ENCODE measurements at regions not wholly inside any gene's neighbourhood (a gene's known extent, or its start where the extent isn't known, plus 50 kb on each side); places are given as distances from the start of the nearest gene placed in this dataset.

DNA sequence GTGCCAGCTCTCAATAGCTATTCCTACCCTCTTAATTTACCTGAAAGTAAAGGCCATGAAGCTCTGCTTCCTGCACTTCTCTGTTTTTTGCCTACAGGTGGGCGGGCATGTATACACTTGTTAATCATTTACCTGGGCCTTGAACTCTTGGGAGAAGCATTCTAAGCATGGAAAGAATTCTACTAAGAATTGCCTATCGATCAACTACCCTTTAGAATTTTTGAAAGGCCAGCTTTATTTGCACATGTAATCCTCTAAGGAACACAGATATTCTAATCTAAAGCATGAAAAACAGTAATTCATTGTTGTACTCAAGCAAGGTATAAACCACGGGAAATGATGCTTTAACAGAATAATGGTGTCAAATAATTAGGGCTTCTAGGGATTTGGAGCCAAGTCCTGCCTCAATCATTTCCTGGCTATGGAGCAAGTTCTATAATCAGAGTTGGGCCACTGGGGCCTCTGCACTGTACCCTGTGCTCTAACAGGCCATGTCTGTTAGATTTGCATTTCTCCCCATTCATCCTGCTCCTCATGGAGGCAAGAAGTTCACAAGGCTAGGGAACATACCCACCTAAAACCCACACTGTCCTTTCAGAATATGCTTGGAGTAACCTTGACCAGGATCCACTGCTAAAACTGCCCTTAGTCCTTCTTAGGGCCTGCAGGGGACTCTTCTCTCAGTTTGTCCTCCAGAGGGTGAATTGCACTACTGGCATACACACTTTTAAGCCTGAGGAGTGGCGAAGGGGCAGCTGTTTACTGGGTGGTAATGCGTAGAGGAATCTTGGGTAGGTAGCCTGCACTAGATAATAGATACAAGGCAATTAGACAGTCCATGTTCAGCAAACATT lies 276.4 kb upstream of the JAG1 start:
- TF ChIP-seq, protein P1, sequence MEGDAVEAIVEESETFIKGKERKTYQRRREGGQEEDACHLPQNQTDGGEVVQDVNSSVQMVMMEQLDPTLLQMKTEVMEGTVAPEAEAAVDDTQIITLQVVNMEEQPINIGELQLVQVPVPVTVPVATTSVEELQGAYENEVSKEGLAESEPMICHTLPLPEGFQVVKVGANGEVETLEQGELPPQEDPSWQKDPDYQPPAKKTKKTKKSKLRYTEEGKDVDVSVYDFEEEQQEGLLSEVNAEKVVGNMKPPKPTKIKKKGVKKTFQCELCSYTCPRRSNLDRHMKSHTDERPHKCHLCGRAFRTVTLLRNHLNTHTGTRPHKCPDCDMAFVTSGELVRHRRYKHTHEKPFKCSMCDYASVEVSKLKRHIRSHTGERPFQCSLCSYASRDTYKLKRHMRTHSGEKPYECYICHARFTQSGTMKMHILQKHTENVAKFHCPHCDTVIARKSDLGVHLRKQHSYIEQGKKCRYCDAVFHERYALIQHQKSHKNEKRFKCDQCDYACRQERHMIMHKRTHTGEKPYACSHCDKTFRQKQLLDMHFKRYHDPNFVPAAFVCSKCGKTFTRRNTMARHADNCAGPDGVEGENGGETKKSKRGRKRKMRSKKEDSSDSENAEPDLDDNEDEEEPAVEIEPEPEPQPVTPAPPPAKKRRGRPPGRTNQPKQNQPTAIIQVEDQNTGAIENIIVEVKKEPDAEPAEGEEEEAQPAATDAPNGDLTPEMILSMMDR (conservative IDR thresholded peaks at IDR 0.05 in 1 of 2, IDR thresholded peaks at IDR 0.05 in 1 of 2; ENCODE audit: extremely low read depth in 1 of 2, insufficient read depth in 1 of 2, low read depth in 1 of 2, low read length in 2 of 2): no peak
- TF ChIP-seq EZH2 (IDR thresholded peaks at IDR 0.05; ENCODE audit: borderline replicate concordance, low read length): no peak

Measured in mammary epithelial cell (primary cell).